ENCODE measurements at regions not wholly inside any gene's neighbourhood (a gene's known extent, or its start where the extent isn't known, plus 50 kb on each side); places are given as distances from the start of the nearest gene placed in this dataset.

DNA sequence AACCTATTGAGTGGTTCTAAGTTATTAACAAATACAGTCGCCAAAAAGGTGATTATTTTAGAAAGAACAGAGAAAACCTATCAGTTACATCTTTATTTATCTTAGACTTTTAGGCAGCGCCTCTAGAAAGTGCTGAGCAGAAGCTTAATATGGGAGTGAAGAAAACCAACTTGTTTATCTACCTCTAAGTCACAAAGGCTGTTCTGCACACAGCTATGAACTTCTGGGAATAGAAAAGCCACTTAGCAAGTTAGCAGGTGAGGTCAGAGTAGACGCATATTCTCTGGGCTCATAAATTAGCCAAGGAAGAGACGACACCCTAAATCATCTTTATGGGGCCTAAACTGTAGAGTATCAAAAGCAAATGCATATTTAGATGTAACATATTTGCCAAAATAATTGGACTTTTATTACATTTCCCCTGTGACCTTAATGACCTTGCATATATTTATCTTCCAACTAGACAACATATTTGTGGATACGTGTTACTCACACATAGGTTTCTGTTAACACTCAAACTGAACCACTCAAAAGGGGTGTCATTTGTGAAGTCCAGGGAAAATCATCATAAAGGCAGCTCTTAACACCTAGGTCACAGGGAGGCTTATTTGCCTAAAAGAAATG lies 267.1 kb downstream of the ADGB start:
- no peak for TF ChIP-seq POLR2A (IDR thresholded peaks at IDR 0.05)
- TF ChIP-seq, protein P1, sequence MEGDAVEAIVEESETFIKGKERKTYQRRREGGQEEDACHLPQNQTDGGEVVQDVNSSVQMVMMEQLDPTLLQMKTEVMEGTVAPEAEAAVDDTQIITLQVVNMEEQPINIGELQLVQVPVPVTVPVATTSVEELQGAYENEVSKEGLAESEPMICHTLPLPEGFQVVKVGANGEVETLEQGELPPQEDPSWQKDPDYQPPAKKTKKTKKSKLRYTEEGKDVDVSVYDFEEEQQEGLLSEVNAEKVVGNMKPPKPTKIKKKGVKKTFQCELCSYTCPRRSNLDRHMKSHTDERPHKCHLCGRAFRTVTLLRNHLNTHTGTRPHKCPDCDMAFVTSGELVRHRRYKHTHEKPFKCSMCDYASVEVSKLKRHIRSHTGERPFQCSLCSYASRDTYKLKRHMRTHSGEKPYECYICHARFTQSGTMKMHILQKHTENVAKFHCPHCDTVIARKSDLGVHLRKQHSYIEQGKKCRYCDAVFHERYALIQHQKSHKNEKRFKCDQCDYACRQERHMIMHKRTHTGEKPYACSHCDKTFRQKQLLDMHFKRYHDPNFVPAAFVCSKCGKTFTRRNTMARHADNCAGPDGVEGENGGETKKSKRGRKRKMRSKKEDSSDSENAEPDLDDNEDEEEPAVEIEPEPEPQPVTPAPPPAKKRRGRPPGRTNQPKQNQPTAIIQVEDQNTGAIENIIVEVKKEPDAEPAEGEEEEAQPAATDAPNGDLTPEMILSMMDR (IDR thresholded peaks at IDR 0.05): no peak

Measured in esophagus squamous epithelium (tissue), 4 donors.